Lower lobe of right lung (tissue), 2 donors: ENCODE measurements at regions not wholly inside any gene's neighbourhood (a gene's known extent, or its start where the extent isn't known, plus 50 kb on each side); places are given as distances from the start of the nearest gene placed in this dataset.
"Not testable (repeated sequence)": the region's sequence is repeated elsewhere in the genome, so short reads cannot be mapped to it uniquely, and the experiment has no call there.

Experiments
- ATAC-seq, 2 donors: fragments of 200-7000 bp; cut with Tn5 transposase; one replicate each; pipeline ENCODE4 v1.9.1; 2020 to 2022; ENCODE audit warnings: mild to moderate bottlenecking in 2 of 2, moderate library complexity in 2 of 2
- DNase-seq: peaks from one replicate; pipeline ENCODE4 v3.0.0-alpha.2; 2020
- H3K27ac ChIP-seq: fragments of 200-600 bp; one replicate; pipeline ENCODE4 v1.8.0; 2022
- H3K27me3 ChIP-seq: fragments of 200-600 bp; one replicate; pipeline ENCODE4 v1.8.0; 2022; ENCODE audit warnings: low read depth
- H3K36me3 ChIP-seq: fragments of 200-600 bp; one replicate; pipeline ENCODE4 v1.8.0; 2022; ENCODE audit warnings: mild to moderate bottlenecking
- H3K4me1 ChIP-seq: fragments of 200-600 bp; one replicate; pipeline ENCODE4 v1.8.0; 2022
- H3K4me3 ChIP-seq: fragments of 200-600 bp; one replicate; pipeline ENCODE4 v1.8.0; 2022; ENCODE audit warnings: mild to moderate bottlenecking
- H3K9me3 ChIP-seq: fragments of 200-600 bp; one replicate; pipeline ENCODE4 v1.8.0; 2022
- intact Hi-C: fragments of 100-400 bp; cut with DNase I; formaldehyde crosslinking; loops from one replicate; pipeline ENCODE4 v1.11.0; 2022
- TF ChIP-seq, protein P1 (sequence below): fragments of 200-600 bp; IDR thresholded peaks from one replicate; pipeline ENCODE4 v1.8.0; 2022; ENCODE audit warnings: antibody characterized with exemption, mild to moderate bottlenecking
- donor health status: DM: no; HTN: yes; CAD: no; lungs with severe emphysema.

DNA sequence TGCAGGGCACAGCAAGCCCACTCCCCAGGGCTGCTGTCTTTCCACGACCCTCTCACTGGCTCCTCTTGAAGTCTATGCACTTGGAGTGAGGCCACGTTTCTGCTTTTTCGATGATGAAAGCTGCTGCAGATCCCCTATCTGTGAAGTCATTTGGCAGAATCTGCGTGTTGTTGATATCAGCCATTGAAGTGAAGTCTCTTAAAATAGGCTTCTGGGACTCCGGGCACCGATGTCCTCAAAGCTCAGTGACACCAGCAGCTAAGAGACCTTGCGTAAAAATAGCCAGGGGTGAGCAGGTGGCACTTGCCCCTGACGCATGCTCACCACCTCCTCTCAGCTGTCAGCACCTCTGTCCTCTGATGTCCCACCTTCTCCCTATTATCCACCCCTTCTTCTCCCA is 89.4 kb upstream of the FHL2 start:
- Histone ChIP-seq H3K27ac (no peak overlapping the region), H3K4me3 (no peak overlapping the region), H3K36me3 (no peaks in the 10 kb centered on the region), H3K9me3 (peaks cover 11% of the 10 kb centered on the region), H3K27me3 (no peaks in the 10 kb centered on the region), H3K4me1 (no peaks in the 10 kb centered on the region)
- DNase-seq = no peak
- TF ChIP-seq, protein P1, sequence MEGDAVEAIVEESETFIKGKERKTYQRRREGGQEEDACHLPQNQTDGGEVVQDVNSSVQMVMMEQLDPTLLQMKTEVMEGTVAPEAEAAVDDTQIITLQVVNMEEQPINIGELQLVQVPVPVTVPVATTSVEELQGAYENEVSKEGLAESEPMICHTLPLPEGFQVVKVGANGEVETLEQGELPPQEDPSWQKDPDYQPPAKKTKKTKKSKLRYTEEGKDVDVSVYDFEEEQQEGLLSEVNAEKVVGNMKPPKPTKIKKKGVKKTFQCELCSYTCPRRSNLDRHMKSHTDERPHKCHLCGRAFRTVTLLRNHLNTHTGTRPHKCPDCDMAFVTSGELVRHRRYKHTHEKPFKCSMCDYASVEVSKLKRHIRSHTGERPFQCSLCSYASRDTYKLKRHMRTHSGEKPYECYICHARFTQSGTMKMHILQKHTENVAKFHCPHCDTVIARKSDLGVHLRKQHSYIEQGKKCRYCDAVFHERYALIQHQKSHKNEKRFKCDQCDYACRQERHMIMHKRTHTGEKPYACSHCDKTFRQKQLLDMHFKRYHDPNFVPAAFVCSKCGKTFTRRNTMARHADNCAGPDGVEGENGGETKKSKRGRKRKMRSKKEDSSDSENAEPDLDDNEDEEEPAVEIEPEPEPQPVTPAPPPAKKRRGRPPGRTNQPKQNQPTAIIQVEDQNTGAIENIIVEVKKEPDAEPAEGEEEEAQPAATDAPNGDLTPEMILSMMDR = no peak
- intact Hi-C loops = no loop called here
- ATAC-seq = no peak

DNA sequence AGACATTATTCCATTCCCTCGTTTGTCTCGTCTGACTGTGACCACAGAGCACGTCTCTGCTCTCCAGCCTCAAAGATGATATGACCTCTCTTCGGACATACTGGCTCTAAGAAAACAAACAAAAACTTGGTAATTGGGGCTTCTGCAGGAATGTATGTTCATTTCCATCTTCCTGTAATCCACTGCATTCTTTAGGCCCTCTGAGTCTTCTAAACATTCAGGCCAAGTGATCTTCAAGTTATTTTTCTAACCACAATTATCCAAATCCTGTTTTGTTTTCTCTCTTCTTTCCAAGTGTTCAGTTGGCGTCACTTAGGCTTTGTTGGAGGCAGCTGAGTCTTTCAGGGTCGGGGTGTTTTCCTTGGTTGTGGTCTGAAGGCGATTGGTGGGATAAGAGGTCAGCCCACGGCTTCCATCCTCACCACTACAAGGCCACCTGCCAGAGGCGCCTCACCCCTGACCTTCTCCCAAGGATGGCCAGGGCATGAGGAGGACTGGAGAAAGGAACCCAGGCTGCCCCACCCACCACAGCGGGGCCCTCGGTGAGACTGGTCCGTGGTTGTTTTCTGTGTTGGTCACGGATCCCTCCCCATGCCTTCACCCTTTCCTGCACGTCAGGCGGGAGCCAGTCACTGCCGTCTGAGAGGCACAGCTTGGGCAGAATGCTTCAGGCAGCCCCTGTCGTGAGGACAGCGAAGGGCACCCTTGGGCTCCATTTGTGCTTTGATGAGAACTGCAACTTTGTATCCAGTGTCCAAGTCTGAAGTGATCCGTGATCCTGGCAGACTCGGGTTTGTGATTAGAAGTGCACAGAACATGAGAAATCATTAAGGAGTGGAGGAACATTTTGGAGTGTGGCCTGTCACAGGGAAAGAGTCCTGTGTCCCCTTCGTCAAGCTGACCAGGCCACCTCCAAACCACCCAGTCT is 88.6 kb upstream of the FHL2 start:
- Histone ChIP-seq H3K9me3 (peaks cover 2% of the 10 kb centered on the region), H3K4me3 (no peak overlapping the region), H3K27ac (no peak overlapping the region), H3K36me3 (no peaks in the 10 kb centered on the region), H3K4me1 (no peaks in the 10 kb centered on the region), H3K27me3 (no peaks in the 10 kb centered on the region)
- ATAC-seq = no peak
- no peak for DNase-seq
- TF ChIP-seq, protein P1 = no peak
- intact Hi-C loops = no loop called here

DNA sequence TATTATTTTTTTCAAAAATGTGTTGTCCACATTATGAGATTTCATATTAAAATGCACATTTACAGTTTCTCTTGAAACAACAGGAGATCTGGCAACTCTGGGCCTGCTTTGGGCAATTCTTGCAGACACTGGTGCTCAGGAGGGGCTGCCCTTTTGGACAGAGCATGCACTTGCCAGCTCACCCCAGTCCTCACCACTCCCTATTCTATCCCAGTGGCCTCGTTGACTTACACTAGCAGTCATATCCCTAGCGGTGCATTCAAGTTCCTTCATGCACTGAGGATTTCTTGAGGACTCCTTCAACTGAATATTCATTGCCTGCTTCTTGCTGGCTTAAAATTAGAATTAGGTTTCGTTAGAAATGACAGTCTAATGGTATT is 87.9 kb upstream of the FHL2 start:
- Histone ChIP-seq H3K27me3 (no peaks in the 10 kb centered on the region), H3K4me1 (no peaks in the 10 kb centered on the region), H3K4me3 (no peak overlapping the region), H3K9me3 (no peaks in the 10 kb centered on the region), H3K36me3 (no peaks in the 10 kb centered on the region), H3K27ac (no peak overlapping the region)
- ATAC-seq (no peak), DNase-seq (no peak)
- intact Hi-C loops = no loop called here
- TF ChIP-seq, protein P1 = no peak

- intact Hi-C loops = no loop called here
- no peaks in the 10 kb centered on the region for H3K4me1 ChIP-seq
- H3K27me3 ChIP-seq = no peaks in the 10 kb centered on the region
- no peaks in the 10 kb centered on the region for H3K36me3 ChIP-seq
- TF ChIP-seq, protein P1 = no peak
- no peak overlapping the region for H3K27ac ChIP-seq
- H3K9me3 ChIP-seq = no peaks in the 10 kb centered on the region
- DNase-seq = no peak
- no peak overlapping the region for H3K4me3 ChIP-seq
- ATAC-seq = no peak
Observed at GRCh38 chr2:105478670-105479069, 79.8 kb upstream of the FHL2 start.

GRCh38 chr2:105477050-105477620 is 78.3 kb upstream of the FHL2 start:
- H3K27me3 ChIP-seq, H3K27ac ChIP-seq, H3K36me3 ChIP-seq, ATAC-seq, H3K4me3 ChIP-seq, DNase-seq, H3K4me1 ChIP-seq, H3K9me3 ChIP-seq, intact Hi-C loops: not testable (repeated sequence)

DNA sequence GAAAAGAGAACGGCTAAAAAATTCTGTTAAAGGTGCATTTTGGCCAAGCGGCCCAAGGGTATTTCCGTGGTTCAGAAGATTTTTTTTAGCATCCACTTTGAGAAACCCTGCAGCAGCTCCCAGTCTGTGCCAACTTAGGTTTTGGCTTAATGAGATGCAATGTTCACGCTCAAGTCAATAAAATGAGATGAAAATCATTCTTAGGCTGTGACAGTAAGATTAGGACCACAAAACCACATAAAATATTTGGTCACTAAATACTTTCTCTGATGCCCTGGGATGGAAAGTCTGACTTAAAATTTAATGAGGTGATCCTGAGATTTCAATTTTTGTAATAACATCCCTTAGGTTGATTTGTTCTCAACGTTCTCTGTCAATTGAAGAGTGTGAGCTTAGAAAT is 74.2 kb upstream of the FHL2 start:
- Histone ChIP-seq H3K27me3 (no peaks in the 10 kb centered on the region), H3K27ac (no peak overlapping the region), H3K4me1 (no peaks in the 10 kb centered on the region), H3K4me3 (no peak overlapping the region), H3K36me3 (no peaks in the 10 kb centered on the region), H3K9me3 (no peaks in the 10 kb centered on the region)
- ATAC-seq = no peak
- TF ChIP-seq, protein P1 = no peak
- no peak for DNase-seq
- intact Hi-C loops = no loop called here
